ENCODE measurements at regions not wholly inside any gene's neighbourhood (a gene's known extent, or its start where the extent isn't known, plus 50 kb on each side); places are given as distances from the start of the nearest gene placed in this dataset.
A peak's percentile ranks its signal among the peaks of the same experiment; 100 is the strongest.

GRCh38 chr12:91533366-91533765, 350.7 kb upstream of the DCN start:
- Mint-ChIP-seq H3K27me3 (ENCODE audit: insufficient read depth, unreplicated experiment) (no peaks in the 10 kb centered on the region), H3K4me1 (ENCODE audit: low read depth, unreplicated experiment) (no peaks in the 10 kb centered on the region), H3K27ac (ENCODE audit: unreplicated experiment) (no peak overlapping the region), H3K9me3 (ENCODE audit: unreplicated experiment) (peaks cover 10% of the 10 kb centered on the region), H3K4me3 (ENCODE audit: unreplicated experiment) (no peak overlapping the region), H3K36me3 (ENCODE audit: insufficient read depth, unreplicated experiment) (no peaks in the 10 kb centered on the region)
- Histone ChIP-seq H3K4me1 (no peaks in the 10 kb centered on the region), H3K4me3 (ENCODE audit: low read depth, low read length) (no peak overlapping the region), H3K9me3 (no peaks in the 10 kb centered on the region; the same call in 1 of the 2 replicates), H3K27me3 (replicated peaks; ENCODE audit: control insufficient read depth, insufficient read depth, low read length) (no peaks in the 10 kb centered on the region), H3K36me3 (ENCODE audit: control insufficient read depth, insufficient read depth, low read length) (no peaks in the 10 kb centered on the region)
- BruUV-seq (replicated peaks) = no TSS peak
- no peak for TF ChIP-seq CTCF (IDR thresholded peaks at IDR 0.05; ENCODE audit: insufficient read depth in 1 of 2, low read depth in 1 of 2, low read length in 1 of 2, severe bottlenecking in 1 of 2, unreplicated experiment in 1 of 2)
- CTCF ChIA-PET = no interaction called here
- no peak for DNase-seq
- POLR2A ChIA-PET = no interaction called here
- intact Hi-C loops (cut with micrococcal nuclease; ENCODE audit: unreplicated experiment) = no loop called here

- DNase-seq = no peak
- H3K4me3 Mint-ChIP-seq (ENCODE audit: unreplicated experiment) = no peak overlapping the region
- Histone ChIP-seq H3K36me3 (ENCODE audit: control insufficient read depth, insufficient read depth, low read length) (no peaks in the 10 kb centered on the region), H3K4me1 (no peaks in the 10 kb centered on the region), H3K27me3 (replicated peaks; ENCODE audit: control insufficient read depth, insufficient read depth, low read length) (no peaks in the 10 kb centered on the region), H3K4me3 (ENCODE audit: low read depth, low read length) (no peak overlapping the region), H3K9me3 (no peaks in the 10 kb centered on the region; the same call in 1 of the 2 replicates)
- H3K27me3 Mint-ChIP-seq (ENCODE audit: insufficient read depth, unreplicated experiment) = no peaks in the 10 kb centered on the region
- H3K36me3 Mint-ChIP-seq (ENCODE audit: insufficient read depth, unreplicated experiment) = no peaks in the 10 kb centered on the region
- intact Hi-C loops (cut with micrococcal nuclease; ENCODE audit: unreplicated experiment) = no loop called here
- H3K4me1 Mint-ChIP-seq (ENCODE audit: low read depth, unreplicated experiment) = no peaks in the 10 kb centered on the region
- H3K9me3 Mint-ChIP-seq (ENCODE audit: unreplicated experiment) = peaks cover 5% of the 10 kb centered on the region
- ChIA-PET POLR2A (no interaction called here), CTCF (no interaction called here)
- no TSS peak for BruUV-seq (replicated peaks)
- TF ChIP-seq CTCF (IDR thresholded peaks at IDR 0.05; ENCODE audit: insufficient read depth in 1 of 2, low read depth in 1 of 2, low read length in 1 of 2, severe bottlenecking in 1 of 2, unreplicated experiment in 1 of 2) = no peak
- no peak overlapping the region for H3K27ac Mint-ChIP-seq (ENCODE audit: unreplicated experiment)
Observed at GRCh38 chr12:91529829-91530228, 347.2 kb upstream of the DCN start.

GRCh38 chr12:91523831-91524230, 341.2 kb upstream of the DCN start:
- DNase-seq = peak in 1 of 2 experiments; percentile 12
- POLR2A ChIA-PET = no interaction called here
- Mint-ChIP-seq H3K27ac (ENCODE audit: unreplicated experiment) (no peak overlapping the region), H3K9me3 (ENCODE audit: unreplicated experiment) (no peaks in the 10 kb centered on the region), H3K4me3 (ENCODE audit: unreplicated experiment) (no peak overlapping the region), H3K27me3 (ENCODE audit: insufficient read depth, unreplicated experiment) (peaks cover 2% of the 10 kb centered on the region), H3K4me1 (ENCODE audit: low read depth, unreplicated experiment) (peaks cover 7% of the 10 kb centered on the region), H3K36me3 (ENCODE audit: insufficient read depth, unreplicated experiment) (peaks cover 4% of the 10 kb centered on the region)
- intact Hi-C loops (cut with micrococcal nuclease; ENCODE audit: unreplicated experiment) = no loop called here
- Histone ChIP-seq H3K36me3 (ENCODE audit: control insufficient read depth, insufficient read depth, low read length) (no peaks in the 10 kb centered on the region), H3K4me3 (ENCODE audit: low read depth, low read length) (no peak overlapping the region), H3K27me3 (replicated peaks; ENCODE audit: control insufficient read depth, insufficient read depth, low read length) (no peaks in the 10 kb centered on the region), H3K9me3 (no peaks in the 10 kb centered on the region), H3K4me1 (no peaks in the 10 kb centered on the region)
- TF ChIP-seq CTCF (IDR thresholded peaks at IDR 0.05; ENCODE audit: insufficient read depth in 1 of 2, low read depth in 1 of 2, low read length in 1 of 2, severe bottlenecking in 1 of 2, unreplicated experiment in 1 of 2) = no peak
- CTCF ChIA-PET = no interaction called here
- BruUV-seq (replicated peaks) = no TSS peak
